ENCODE measurements at regions not wholly inside any gene's neighbourhood (a gene's known extent, or its start where the extent isn't known, plus 50 kb on each side); places are given as distances from the start of the nearest gene placed in this dataset.

GRCh38 chr17:72496461-72496860 is 375.6 kb downstream of the SOX9 start:
- no peak for DNase-seq (ENCODE audit: low read depth, low spot score)

- DNase-seq (ENCODE audit: low read depth, low spot score): no peak
These were observed 377.1 kb downstream of the SOX9 start for GRCh38 chr17:72497915-72498314.

- no peak for DNase-seq (ENCODE audit: low read depth, low spot score)
These were observed 377.8 kb downstream of the SOX9 start for GRCh38 chr17:72498364-72499210.

- no peak for DNase-seq (ENCODE audit: low read depth, low spot score)
These were observed 380.9 kb downstream of the SOX9 start for GRCh38 chr17:72501404-72502370.

GRCh38 chr17:72502371-72503341 is 381.8 kb downstream of the SOX9 start:
- no peak for DNase-seq (ENCODE audit: low read depth, low spot score)

GRCh38 chr17:72503556-72503955 is 382.7 kb downstream of the SOX9 start:
- no peak for DNase-seq (ENCODE audit: low read depth, low spot score)

- no peak for DNase-seq (ENCODE audit: low read depth, low spot score)
These were observed 384.0 kb downstream of the SOX9 start for GRCh38 chr17:72504783-72505182.

GRCh38 chr17:72506773-72507172 is 386.0 kb downstream of the SOX9 start:
- no peak for DNase-seq (ENCODE audit: low read depth, low spot score)

GRCh38 chr17:72507370-72507769 is 386.6 kb downstream of the SOX9 start:
- no peak for DNase-seq (ENCODE audit: low read depth, low spot score)

GRCh38 chr17:72510351-72511016 is 389.7 kb downstream of the SOX9 start:
- no peak for DNase-seq (ENCODE audit: low read depth, low spot score)

GRCh38 chr17:72511242-72511641 is 390.4 kb downstream of the SOX9 start:
- DNase-seq (ENCODE audit: low read depth, low spot score): no peak

- DNase-seq (ENCODE audit: low read depth, low spot score): no peak
These were observed 391.1 kb downstream of the SOX9 start for GRCh38 chr17:72511874-72512273.

GRCh38 chr17:72512649-72513556 is 392.1 kb downstream of the SOX9 start:
- DNase-seq (ENCODE audit: low read depth, low spot score): no peak

GRCh38 chr17:72514321-72514861 is 393.6 kb downstream of the SOX9 start:
- no peak for DNase-seq (ENCODE audit: low read depth, low spot score)

- no peak for DNase-seq (ENCODE audit: low read depth, low spot score)
These were observed 394.1 kb downstream of the SOX9 start for GRCh38 chr17:72514891-72515290.

GRCh38 chr17:72515291-72516065 is 394.7 kb downstream of the SOX9 start:
- DNase-seq (ENCODE audit: low read depth, low spot score): no peak

GRCh38 chr17:72516772-72517399 is 396.1 kb downstream of the SOX9 start:
- DNase-seq (ENCODE audit: low read depth, low spot score): no peak

Data from pulmonary artery endothelial cell (primary cell).